WI38 (cell line): ENCODE measurements at regions not wholly inside any gene's neighbourhood (a gene's known extent, or its start where the extent isn't known, plus 50 kb on each side); places are given as distances from the start of the nearest gene placed in this dataset.

Experiments used
- H3K4me3 ChIP-seq: 2 replicates; pipeline ENCODE4 v1.5.1; 2011; ENCODE audit warnings: low read depth, mild to moderate bottlenecking, control low read depth, low read length
- CTCF ChIP-seq: IDR thresholded peaks from 2 replicates; pipeline ENCODE4 v1.5.1; 2012; ENCODE audit warnings: low read depth, mild to moderate bottlenecking, control low read depth, low read length

DNA sequence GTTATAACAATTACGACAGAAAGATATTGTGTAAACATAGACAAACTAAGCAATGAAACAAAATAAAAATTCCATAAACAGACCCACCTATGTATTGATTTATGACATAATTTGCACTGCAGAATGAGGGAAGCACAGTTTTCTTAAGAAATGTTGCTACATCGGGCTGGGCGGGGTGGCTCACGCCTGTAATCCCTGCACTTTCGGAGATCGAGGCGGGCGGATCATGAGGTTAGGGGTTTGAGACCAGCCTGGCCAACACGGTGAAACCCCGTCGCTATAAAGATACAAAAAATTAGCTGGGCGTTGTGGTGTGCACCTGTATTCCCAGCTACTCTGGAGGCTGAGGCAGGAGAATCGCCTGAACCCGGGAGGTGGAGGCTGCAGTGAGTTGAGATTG, 1344.4 kb upstream of the WWC1 start:
- H3K4me3 ChIP-seq: no peak overlapping the region
- no peak for TF ChIP-seq CTCF

DNA sequence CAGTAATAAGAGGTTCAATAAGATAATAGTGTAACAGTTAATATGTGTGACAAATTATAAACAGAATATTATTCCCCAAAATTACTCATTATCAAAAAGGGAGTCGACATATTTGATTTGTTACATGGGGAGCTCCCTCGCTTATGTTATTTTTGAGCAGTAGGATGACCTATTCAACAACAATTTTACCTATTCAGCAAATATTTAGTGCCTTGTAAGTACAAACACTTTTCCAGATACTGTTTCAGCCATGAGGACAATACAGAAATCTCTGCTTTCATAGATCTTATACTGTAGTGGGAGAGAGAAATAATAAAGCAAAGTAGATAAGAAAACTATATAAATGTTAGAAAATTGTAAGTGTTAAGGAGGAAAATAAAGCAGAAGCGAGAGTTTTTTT, 1342.8 kb upstream of the WWC1 start:
- TF ChIP-seq CTCF: no peak

GRCh38 chr5:166952048-166952447, 1339.4 kb upstream of the WWC1 start:
- no peak for TF ChIP-seq CTCF
- no peak overlapping the region for H3K4me3 ChIP-seq

More for the DNA sequence above, 1342.8 kb upstream of the WWC1 start:
- H3K4me3 ChIP-seq: no peak overlapping the region

DNA sequence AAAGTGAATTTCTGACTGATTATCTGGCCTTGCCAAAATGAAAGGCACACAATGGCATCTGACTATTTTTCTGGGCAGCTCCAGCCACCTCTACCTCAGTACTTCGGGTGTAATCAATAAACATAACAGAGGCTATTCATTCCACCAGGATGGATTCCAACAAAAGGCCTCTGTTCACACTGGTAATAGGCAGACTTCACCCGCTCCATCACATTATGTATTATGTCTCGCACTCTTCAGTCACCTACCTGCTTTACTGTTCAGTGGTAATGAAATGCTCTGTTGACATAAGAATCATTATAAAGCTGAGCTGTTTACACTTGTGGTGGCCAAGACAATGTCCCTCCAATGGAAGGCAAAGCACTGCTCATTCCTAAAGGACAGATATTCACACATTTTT, 1333.7 kb upstream of the WWC1 start:
- no peak overlapping the region for H3K4me3 ChIP-seq
- TF ChIP-seq CTCF: no peak

- TF ChIP-seq CTCF: no peak
- H3K4me3 ChIP-seq: no peak overlapping the region
Measured at GRCh38 chr5:166959766-166960165, 1331.7 kb upstream of the WWC1 start.

GRCh38 chr5:166961028-166961427, 1330.4 kb upstream of the WWC1 start:
- no peak overlapping the region for H3K4me3 ChIP-seq
- TF ChIP-seq CTCF: no peak

- TF ChIP-seq CTCF: no peak
- no peak overlapping the region for H3K4me3 ChIP-seq
Measured at GRCh38 chr5:166961913-166962312, 1329.5 kb upstream of the WWC1 start.
